HG03457 (cell line): ENCODE measurements at regions not wholly inside any gene's neighbourhood (a gene's known extent, or its start where the extent isn't known, plus 50 kb on each side); places are given as distances from the start of the nearest gene placed in this dataset.
"Not testable (repeated sequence)": the region's sequence is repeated elsewhere in the genome, so short reads cannot be mapped to it uniquely, and the experiment has no call there.

ENCODE experiments used
- ATAC-seq: cut with Tn5 transposase; IDR thresholded peaks from one replicate; pipeline ENCODE4 v1.9.1; 2021; ENCODE audit warnings: moderate number of reproducible peaks; ENCODE audit not compliant: unreplicated experiment

- ATAC-seq: no peak
These were observed 85.3 kb upstream of the RALGAPA2 start for GRCh38 chr20:20797521-20798310.

GRCh38 chr20:20796766-20797440, 84.5 kb upstream of the RALGAPA2 start:
- ATAC-seq: no peak

- no peak for ATAC-seq
These were observed 83.3 kb upstream of the RALGAPA2 start for GRCh38 chr20:20795721-20796120.

GRCh38 chr20:20795119-20795518, 82.7 kb upstream of the RALGAPA2 start:
- ATAC-seq: no peak

GRCh38 chr20:20793591-20793990, 81.1 kb upstream of the RALGAPA2 start:
- no peak for ATAC-seq

- ATAC-seq: no peak
These were observed 79.5 kb upstream of the RALGAPA2 start for GRCh38 chr20:20791664-20792568.

GRCh38 chr20:20788308-20788707, 75.9 kb upstream of the RALGAPA2 start:
- ATAC-seq: no peak

- ATAC-seq: no peak
These were observed 74.0 kb upstream of the RALGAPA2 start for GRCh38 chr20:20786428-20786827.

GRCh38 chr20:20785226-20785625, 72.8 kb upstream of the RALGAPA2 start:
- ATAC-seq: no peak

- ATAC-seq: not testable (repeated sequence)
These were observed 72.0 kb upstream of the RALGAPA2 start for GRCh38 chr20:20784450-20784849.

- ATAC-seq: no peak
These were observed 71.0 kb upstream of the RALGAPA2 start for GRCh38 chr20:20783450-20783849.

- ATAC-seq: no peak
These were observed 70.3 kb upstream of the RALGAPA2 start for GRCh38 chr20:20782755-20783154.

- ATAC-seq: no peak
These were observed 69.8 kb upstream of the RALGAPA2 start for GRCh38 chr20:20782231-20782630.

GRCh38 chr20:20781029-20781428, 68.6 kb upstream of the RALGAPA2 start:
- ATAC-seq: no peak

- no peak for ATAC-seq
These were observed 67.8 kb upstream of the RALGAPA2 start for GRCh38 chr20:20780127-20780824.

- ATAC-seq: no peak
These were observed 66.2 kb upstream of the RALGAPA2 start for GRCh38 chr20:20778676-20779075.

GRCh38 chr20:20772497-20773085, 60.1 kb upstream of the RALGAPA2 start:
- no peak for ATAC-seq

GRCh38 chr20:20768202-20768815, 55.9 kb upstream of the RALGAPA2 start:
- ATAC-seq: no peak

- no peak for ATAC-seq
These were observed 53.4 kb upstream of the RALGAPA2 start for GRCh38 chr20:20765696-20766365.
